HG02981 (cell line): ENCODE measurements at regions not wholly inside any gene's neighbourhood (a gene's known extent, or its start where the extent isn't known, plus 50 kb on each side); places are given as distances from the start of the nearest gene placed in this dataset.
"Not testable (repeated sequence)": the region's sequence is repeated elsewhere in the genome, so short reads cannot be mapped to it uniquely, and the experiment has no call there.

Source experiments
- ATAC-seq: cut with Tn5 transposase; IDR thresholded peaks from one replicate; pipeline ENCODE4 v1.9.1; 2021; ENCODE audit warnings: mild to moderate bottlenecking, moderate library complexity; ENCODE audit not compliant: unreplicated experiment

GRCh38 chr12:92237762-92238523, 92.3 kb upstream of the BTG1 start:
- no peak for ATAC-seq

- ATAC-seq = no peak
Measured at GRCh38 chr12:92237262-92237661, 91.6 kb upstream of the BTG1 start.

- ATAC-seq = no peak
Measured at GRCh38 chr12:92235703-92236472, 90.2 kb upstream of the BTG1 start.

- no peak for ATAC-seq
Measured at GRCh38 chr12:92234533-92234932, 88.9 kb upstream of the BTG1 start.

GRCh38 chr12:92233346-92234015, 87.8 kb upstream of the BTG1 start:
- ATAC-seq = no peak

GRCh38 chr12:92232371-92232932, 86.8 kb upstream of the BTG1 start:
- not testable (repeated sequence) for ATAC-seq

- ATAC-seq = not testable (repeated sequence)
Measured at GRCh38 chr12:92231945-92232344, 86.3 kb upstream of the BTG1 start.

- not testable (repeated sequence) for ATAC-seq
Measured at GRCh38 chr12:92231532-92231931, 85.9 kb upstream of the BTG1 start.

GRCh38 chr12:92229381-92229780, 83.7 kb upstream of the BTG1 start:
- no peak for ATAC-seq

- ATAC-seq = no peak
Measured at GRCh38 chr12:92226961-92227360, 81.3 kb upstream of the BTG1 start.

GRCh38 chr12:92226071-92226661, 80.5 kb upstream of the BTG1 start:
- ATAC-seq = no peak

- ATAC-seq = no peak
Measured at GRCh38 chr12:92224685-92225331, 79.2 kb upstream of the BTG1 start.

GRCh38 chr12:92223481-92223880, 77.8 kb upstream of the BTG1 start:
- no peak for ATAC-seq

- ATAC-seq = no peak
Measured at GRCh38 chr12:92221656-92222315, 76.1 kb upstream of the BTG1 start.

GRCh38 chr12:92218394-92219077, 72.9 kb upstream of the BTG1 start:
- ATAC-seq = no peak

GRCh38 chr12:92216092-92216491, 70.4 kb upstream of the BTG1 start:
- no peak for ATAC-seq

- no peak for ATAC-seq
Measured at GRCh38 chr12:92215358-92215757, 69.7 kb upstream of the BTG1 start.

GRCh38 chr12:92213166-92213565, 67.5 kb upstream of the BTG1 start:
- no peak for ATAC-seq

GRCh38 chr12:92210071-92210470, 64.4 kb upstream of the BTG1 start:
- no peak for ATAC-seq
